IPS-18a (cell line): ENCODE measurements at regions not wholly inside any gene's neighbourhood (a gene's known extent, or its start where the extent isn't known, plus 50 kb on each side); places are given as distances from the start of the nearest gene placed in this dataset.

Source experiments
- H3K27ac ChIP-seq: one replicate; pipeline ENCODE4 v1.5.1; 2013; ENCODE audit warnings: low read length
- H3K27me3 ChIP-seq: one replicate; pipeline ENCODE4 v1.6.1; 2013; ENCODE audit warnings: mild to moderate bottlenecking, low read length; ENCODE audit not compliant: control insufficient read depth, insufficient read depth
- H3K36me3 ChIP-seq: one replicate; pipeline ENCODE4 v1.6.1; 2013; ENCODE audit warnings: low read depth, low read length; ENCODE audit not compliant: control insufficient read depth
- H3K4me1 ChIP-seq: one replicate; pipeline ENCODE4 v1.6.1; 2013; ENCODE audit warnings: low read depth, low read length; ENCODE audit not compliant: control insufficient read depth
- H3K4me3 ChIP-seq: one replicate; pipeline ENCODE4 v1.5.1; 2013; ENCODE audit warnings: low read length
- H3K9ac ChIP-seq: one replicate; pipeline ENCODE4 v1.6.1; 2013; ENCODE audit warnings: mild to moderate bottlenecking, low read length, moderate library complexity
- H3K9me3 ChIP-seq: one replicate; pipeline ENCODE4 v1.6.1; 2013; ENCODE audit warnings: low read depth, low read length; ENCODE audit not compliant: control insufficient read depth

DNA sequence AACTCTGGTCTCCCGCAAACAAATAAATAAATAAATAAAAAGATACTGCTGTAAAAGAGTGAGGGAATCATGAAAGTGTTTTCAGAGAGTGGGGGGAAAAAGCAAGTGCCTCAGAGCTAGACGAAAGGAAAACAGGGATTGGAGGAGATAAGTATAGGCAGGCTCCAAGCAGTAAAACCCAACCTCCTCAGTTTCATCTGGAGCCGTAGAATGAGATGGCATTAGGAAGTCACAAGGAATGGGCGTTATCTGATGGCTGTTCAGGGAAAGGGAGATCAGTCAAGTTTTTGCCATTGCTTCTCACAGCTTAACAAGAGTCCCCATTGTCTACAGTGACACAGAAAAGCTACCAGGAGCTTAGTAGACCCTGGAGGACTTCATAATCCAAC, 451.5 kb upstream of the PPP2R3A start:
- Histone ChIP-seq H3K4me3 (no peak overlapping the region), H3K27me3 (no peaks in the 10 kb centered on the region), H3K27ac (no peak overlapping the region), H3K36me3 (no peaks in the 10 kb centered on the region), H3K9me3 (no peaks in the 10 kb centered on the region), H3K9ac (no peak overlapping the region), H3K4me1 (no peaks in the 10 kb centered on the region)

DNA sequence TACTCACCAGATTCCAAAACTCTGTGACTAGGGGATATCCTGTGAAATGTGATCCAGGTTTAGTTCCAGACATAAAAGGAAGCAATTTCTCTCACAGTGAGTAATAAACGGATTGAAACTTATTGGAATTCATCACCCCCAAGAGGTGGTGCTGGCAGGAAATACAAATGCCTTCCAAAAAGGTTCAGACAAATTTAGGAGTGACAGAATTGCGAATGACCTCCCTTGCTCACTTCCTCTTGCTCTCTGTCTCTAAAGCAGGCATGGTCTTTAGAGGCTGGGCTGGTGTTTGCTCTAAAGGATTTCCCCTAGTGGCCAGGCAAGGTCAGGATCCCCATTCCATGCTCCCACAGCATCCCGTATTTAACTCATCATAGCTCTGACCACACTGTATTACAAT, 449.4 kb upstream of the PPP2R3A start:
- Histone ChIP-seq H3K4me3 (no peak overlapping the region), H3K27ac (no peak overlapping the region), H3K36me3 (no peaks in the 10 kb centered on the region), H3K9me3 (no peaks in the 10 kb centered on the region), H3K27me3 (no peaks in the 10 kb centered on the region), H3K4me1 (no peaks in the 10 kb centered on the region), H3K9ac (no peak overlapping the region)

DNA sequence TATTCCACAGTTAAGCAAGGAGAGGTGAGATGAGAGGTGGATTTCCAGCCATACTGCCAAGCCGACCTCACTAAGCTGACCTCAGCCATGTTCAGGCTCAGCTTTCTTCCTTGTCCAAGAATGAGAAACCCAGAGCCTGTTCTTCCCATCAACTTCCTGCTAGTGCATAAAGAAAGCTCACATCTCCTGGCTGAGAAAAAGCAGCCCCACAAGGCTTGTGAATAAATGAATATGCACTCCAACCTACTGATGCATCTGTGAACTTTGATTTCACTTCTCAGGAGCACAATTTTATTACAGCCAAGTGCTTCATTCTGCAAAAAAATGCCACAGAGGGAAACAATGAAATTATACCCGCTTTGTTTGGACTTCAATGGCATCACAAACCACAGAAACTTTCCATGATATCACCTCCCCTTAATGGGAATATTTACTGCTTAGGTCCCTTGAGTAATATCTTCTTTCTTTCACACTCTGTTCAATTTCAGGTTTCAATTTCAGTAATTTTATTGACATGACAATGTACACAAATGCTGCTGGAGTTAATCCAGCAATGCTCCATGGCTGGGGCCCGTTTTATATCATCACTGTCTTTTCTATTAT, 437.0 kb upstream of the PPP2R3A start:
- no peak overlapping the region for H3K4me3 ChIP-seq
- no peaks in the 10 kb centered on the region for H3K36me3 ChIP-seq
- no peaks in the 10 kb centered on the region for H3K27me3 ChIP-seq
- H3K27ac ChIP-seq, result no peak overlapping the region
- H3K9me3 ChIP-seq, result no peaks in the 10 kb centered on the region
- no peak overlapping the region for H3K9ac ChIP-seq
- no peaks in the 10 kb centered on the region for H3K4me1 ChIP-seq

DNA sequence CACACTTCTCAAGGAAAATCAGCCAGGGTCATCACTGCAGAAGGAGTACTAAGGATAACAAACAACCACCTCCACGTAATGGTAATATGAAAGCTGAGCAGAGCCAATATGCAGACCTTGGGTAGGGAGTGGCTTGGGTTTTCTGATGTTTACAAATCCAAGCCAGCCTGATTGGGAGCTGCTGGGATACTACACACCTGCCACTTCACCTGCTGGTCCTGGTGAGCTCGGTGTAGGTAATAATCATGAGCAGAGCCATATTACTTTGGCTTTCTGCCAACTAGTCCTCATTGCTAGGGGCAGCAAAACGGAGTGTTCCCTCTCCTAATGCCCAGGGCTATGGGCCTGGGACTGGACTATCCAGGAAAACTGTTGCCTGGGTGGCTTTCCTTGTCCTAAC, 433.5 kb upstream of the PPP2R3A start:
- no peak overlapping the region for H3K9ac ChIP-seq
- no peaks in the 10 kb centered on the region for H3K9me3 ChIP-seq
- H3K27me3 ChIP-seq, result no peaks in the 10 kb centered on the region
- H3K4me3 ChIP-seq, result no peak overlapping the region
- H3K36me3 ChIP-seq, result no peaks in the 10 kb centered on the region
- no peak overlapping the region for H3K27ac ChIP-seq
- H3K4me1 ChIP-seq, result no peaks in the 10 kb centered on the region

DNA sequence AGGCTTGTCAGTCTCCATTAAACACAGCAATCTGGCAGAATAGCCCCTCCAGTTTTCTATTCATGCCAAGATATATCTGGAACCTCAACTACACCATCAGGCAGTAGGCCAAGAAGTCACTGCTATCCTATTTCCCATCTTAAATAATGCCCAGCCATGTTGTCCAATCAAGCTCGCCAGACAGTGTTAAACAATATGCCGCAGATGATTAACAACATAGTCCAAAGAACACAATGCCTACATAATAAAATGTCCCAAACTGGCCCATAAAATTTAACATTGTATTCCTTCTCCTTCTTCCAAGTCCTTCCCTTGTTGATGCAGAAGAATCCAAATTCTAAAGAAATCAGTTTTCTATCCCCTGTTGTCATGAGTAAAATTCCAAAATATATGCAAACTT, 427.4 kb upstream of the PPP2R3A start:
- Histone ChIP-seq H3K4me3 (no peak overlapping the region), H3K9me3 (no peaks in the 10 kb centered on the region), H3K9ac (no peak overlapping the region), H3K27ac (no peak overlapping the region), H3K27me3 (no peaks in the 10 kb centered on the region), H3K36me3 (no peaks in the 10 kb centered on the region), H3K4me1 (no peaks in the 10 kb centered on the region)

DNA sequence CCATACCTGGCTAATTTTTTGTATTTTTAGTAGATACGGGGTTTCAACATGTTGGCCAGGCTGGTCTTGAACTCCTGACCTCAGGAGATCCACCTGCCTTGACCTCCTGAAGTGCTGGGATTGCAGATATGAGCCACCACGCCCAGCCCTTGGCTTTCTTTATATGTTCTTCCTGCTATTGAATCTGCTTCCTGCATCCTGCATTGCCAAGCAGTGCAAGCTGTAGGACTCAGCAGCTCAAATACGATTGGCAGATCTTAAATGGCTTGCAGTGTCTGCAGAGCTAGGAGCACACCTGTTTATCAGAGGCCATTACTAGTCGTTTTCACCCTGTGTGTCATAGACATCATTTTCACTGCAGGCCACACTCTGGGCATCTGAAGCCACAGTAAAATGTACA, 426.2 kb upstream of the PPP2R3A start:
- Histone ChIP-seq H3K9me3 (no peaks in the 10 kb centered on the region), H3K4me1 (no peaks in the 10 kb centered on the region), H3K4me3 (no peak overlapping the region), H3K9ac (no peak overlapping the region), H3K27ac (no peak overlapping the region), H3K27me3 (no peaks in the 10 kb centered on the region), H3K36me3 (no peaks in the 10 kb centered on the region)

DNA sequence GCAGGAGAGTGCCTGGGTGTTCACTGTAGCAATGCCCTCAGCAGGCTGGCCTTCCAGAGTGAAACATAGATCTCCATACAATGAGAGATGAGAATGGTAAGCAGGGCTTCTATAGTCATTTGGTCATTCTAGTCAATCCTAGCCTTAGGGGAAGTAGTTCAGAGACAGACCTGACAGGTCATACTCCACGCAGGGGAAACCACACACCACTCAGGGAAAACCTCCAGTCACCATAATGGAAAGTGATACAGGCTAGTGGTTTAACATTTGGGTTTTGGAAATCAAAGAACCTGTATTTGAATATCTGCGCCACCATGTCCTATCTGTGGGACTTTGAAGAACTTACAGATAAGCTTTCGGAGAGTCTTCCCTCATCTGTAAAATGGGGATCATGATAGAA, 425.7 kb upstream of the PPP2R3A start:
- Histone ChIP-seq H3K36me3 (no peaks in the 10 kb centered on the region), H3K27ac (no peak overlapping the region), H3K9me3 (no peaks in the 10 kb centered on the region), H3K4me3 (no peak overlapping the region), H3K27me3 (no peaks in the 10 kb centered on the region), H3K4me1 (no peaks in the 10 kb centered on the region), H3K9ac (no peak overlapping the region)

DNA sequence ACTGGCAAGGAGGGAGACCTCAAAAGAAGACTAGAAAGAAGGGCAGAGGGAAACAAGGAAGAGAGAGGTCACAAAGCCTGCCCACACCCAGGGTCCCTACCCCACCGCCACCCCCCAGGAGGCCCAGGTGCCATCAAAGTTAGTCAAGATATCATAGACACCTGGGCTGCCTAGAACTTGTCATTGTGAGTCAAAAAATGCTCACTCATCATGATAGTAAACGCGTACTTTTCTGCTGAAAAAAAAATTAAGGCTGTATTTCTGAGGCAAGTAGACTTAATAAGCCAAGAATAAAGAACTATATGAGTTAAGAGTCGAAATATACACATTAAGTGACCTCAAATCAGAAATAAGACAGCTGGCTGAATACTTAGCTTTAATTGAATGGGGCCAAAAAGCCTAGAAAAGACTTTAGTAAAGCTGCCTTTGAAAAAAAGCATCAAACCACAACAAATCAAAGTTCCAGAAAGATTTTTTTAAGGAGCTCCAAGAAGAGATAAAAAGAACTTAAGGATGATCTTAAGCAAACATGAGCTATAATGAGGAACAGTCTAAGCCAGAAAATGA, 415.5 kb upstream of the PPP2R3A start:
- Histone ChIP-seq H3K4me1 (no peaks in the 10 kb centered on the region), H3K9ac (no peak overlapping the region), H3K9me3 (no peaks in the 10 kb centered on the region), H3K27ac (no peak overlapping the region), H3K4me3 (no peak overlapping the region), H3K36me3 (no peaks in the 10 kb centered on the region), H3K27me3 (no peaks in the 10 kb centered on the region)

DNA sequence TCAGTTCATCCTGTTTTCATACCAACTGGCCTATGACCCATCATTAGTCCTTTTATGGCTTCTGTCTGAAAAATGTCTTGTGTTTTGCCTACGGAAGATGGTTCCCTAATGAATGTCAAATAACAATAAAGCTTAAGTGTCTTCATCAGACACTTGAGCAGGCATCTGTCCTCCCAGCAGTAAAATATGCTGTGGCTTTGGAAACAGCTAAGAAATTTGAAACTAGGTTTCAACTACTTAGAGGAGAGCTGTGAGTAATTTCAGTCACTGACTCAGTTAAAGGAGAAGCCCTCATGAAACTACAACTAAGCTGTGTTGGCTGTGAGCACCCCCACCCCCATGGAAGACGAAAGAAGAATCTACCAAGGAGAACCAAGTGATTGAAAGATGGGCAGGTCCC, 409.4 kb upstream of the PPP2R3A start:
- Histone ChIP-seq H3K4me3 (no peak overlapping the region), H3K9me3 (no peaks in the 10 kb centered on the region), H3K4me1 (no peaks in the 10 kb centered on the region), H3K27me3 (no peaks in the 10 kb centered on the region), H3K27ac (no peak overlapping the region), H3K36me3 (no peaks in the 10 kb centered on the region), H3K9ac (no peak overlapping the region)

DNA sequence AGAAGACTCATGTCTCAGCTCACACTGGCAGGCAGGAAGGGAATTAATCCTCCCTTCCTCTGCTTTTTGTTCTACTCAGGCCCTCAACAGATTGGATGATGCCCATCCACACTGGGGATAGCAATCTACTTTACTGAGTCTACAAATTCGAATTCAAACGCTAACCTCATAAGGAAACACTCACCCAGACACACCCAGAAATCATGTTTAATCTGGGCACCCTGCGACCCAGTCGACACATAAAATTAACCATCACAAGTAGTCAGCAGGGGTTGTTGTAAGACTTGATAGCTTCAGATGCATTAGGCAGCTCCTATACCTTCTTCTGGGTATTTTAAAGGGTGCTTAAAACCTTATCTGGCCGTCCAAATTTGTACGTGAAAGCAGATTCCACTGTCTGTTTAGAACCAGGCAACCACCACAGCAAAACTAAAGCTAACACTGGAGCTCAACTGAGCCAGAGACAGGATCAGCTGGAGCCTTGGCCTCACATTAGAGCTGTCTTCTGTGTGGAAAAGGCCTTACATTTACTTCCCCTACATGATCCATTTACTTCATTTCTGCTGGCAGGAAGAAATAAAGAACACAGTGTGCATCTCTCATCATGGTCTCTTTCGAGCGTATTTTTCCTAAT, 407.3 kb upstream of the PPP2R3A start:
- no peaks in the 10 kb centered on the region for H3K27me3 ChIP-seq
- no peaks in the 10 kb centered on the region for H3K9me3 ChIP-seq
- no peak overlapping the region for H3K4me3 ChIP-seq
- no peak overlapping the region for H3K27ac ChIP-seq
- no peaks in the 10 kb centered on the region for H3K4me1 ChIP-seq
- no peaks in the 10 kb centered on the region for H3K36me3 ChIP-seq
- H3K9ac ChIP-seq, result no peak overlapping the region

DNA sequence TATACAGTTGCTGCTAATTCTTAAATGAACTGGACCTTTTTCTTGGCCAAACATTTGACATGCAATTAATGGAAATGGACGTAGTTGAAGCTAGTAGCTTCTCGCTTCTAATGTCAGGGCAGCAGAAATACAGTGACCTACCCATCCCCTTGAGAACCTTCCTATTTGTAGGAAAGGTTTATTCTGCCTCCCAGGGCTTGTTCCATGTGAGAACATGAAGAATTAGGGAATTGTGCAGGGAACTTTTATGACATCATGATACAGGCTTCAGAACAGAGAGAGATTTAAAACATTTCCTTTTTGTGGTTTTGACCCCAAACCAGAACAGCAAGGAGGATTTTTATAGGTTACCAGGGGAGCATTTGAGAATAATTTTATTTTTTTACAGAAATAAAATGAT, 406.6 kb upstream of the PPP2R3A start:
- no peak overlapping the region for H3K9ac ChIP-seq
- H3K4me1 ChIP-seq, result no peaks in the 10 kb centered on the region
- no peaks in the 10 kb centered on the region for H3K36me3 ChIP-seq
- no peaks in the 10 kb centered on the region for H3K9me3 ChIP-seq
- H3K27ac ChIP-seq, result no peak overlapping the region
- no peaks in the 10 kb centered on the region for H3K27me3 ChIP-seq
- no peak overlapping the region for H3K4me3 ChIP-seq

DNA sequence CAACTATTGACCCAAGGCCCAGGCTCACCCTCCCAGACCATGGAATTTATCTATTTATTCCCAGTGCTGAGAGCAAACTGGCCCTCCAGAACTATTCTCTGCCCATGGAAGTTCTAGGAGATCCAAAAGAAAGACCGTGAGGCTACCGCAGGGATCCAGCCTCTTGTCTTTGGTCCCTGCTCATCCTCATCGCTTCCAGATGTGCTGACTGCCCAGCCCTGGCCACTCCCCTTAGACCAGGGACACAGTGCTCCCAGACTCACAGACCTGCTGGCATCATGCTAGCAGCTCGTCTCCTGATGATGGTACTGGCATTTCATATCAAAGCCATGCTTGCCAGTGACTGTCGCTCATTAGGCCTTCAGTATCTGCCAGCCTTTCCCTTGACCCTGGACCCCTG, 405.7 kb upstream of the PPP2R3A start:
- Histone ChIP-seq H3K4me1 (no peaks in the 10 kb centered on the region), H3K9me3 (no peaks in the 10 kb centered on the region), H3K4me3 (no peak overlapping the region), H3K9ac (no peak overlapping the region), H3K27ac (no peak overlapping the region), H3K36me3 (no peaks in the 10 kb centered on the region), H3K27me3 (no peaks in the 10 kb centered on the region)
